Right lung (tissue), 2 donors: ENCODE measurements at regions not wholly inside any gene's neighbourhood (a gene's known extent, or its start where the extent isn't known, plus 50 kb on each side); places are given as distances from the start of the nearest gene placed in this dataset.

ENCODE experiments used
- DNase-seq, 2 donors: peaks; one replicate each; pipeline ENCODE4 v3.0.0-alpha.2; 2013

GRCh38 chr2:41847744-41848441 is 199.9 kb upstream of the PKDCC start:
- DNase-seq = peak in 1 of 2 donors; percentile 52

- no peak for DNase-seq
Observed at GRCh38 chr2:41851554-41851953, 196.3 kb upstream of the PKDCC start.

GRCh38 chr2:41853427-41854191 is 194.2 kb upstream of the PKDCC start:
- peak in 1 of 2 donors; percentile 64 for DNase-seq

DNA sequence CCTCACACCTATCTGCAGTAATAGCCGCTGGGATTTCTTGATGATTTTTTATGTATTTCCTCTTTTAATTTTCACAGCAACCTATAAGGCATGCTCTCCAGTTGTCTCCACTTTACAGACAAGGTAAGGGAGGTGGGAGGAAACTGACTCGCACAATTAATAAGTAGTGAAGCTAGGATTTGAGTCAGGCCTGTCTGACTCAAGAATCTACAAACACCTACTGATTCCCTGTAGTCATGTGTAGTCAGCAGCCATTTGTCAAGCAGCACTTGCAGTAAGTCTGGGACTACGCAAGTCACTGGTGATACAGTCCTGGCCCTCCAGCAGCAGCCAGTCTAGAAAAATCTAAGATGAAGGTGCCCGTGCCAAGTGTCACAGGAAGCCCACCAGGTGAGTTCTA is 193.6 kb upstream of the PKDCC start:
- DNase-seq = no peak

DNA sequence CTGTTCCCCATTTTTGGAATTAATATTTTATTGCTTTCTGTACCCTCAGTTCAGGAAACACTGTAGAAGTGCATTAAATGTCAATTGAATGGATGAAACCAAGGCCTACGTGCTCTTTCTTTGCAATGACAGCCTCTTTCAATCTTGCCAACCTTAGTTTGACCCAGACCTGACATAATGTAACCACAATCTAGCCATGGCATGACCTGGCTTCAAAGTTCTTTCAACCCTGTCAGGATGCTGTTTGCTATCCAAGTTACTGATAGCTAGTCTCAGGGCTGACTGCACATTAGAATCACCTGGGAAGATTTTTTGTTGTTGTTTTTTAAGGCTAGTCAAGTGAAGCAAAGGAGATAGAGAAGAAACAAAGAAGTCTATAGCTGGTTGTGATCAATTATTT is 190.9 kb upstream of the PKDCC start:
- no peak for DNase-seq

DNA sequence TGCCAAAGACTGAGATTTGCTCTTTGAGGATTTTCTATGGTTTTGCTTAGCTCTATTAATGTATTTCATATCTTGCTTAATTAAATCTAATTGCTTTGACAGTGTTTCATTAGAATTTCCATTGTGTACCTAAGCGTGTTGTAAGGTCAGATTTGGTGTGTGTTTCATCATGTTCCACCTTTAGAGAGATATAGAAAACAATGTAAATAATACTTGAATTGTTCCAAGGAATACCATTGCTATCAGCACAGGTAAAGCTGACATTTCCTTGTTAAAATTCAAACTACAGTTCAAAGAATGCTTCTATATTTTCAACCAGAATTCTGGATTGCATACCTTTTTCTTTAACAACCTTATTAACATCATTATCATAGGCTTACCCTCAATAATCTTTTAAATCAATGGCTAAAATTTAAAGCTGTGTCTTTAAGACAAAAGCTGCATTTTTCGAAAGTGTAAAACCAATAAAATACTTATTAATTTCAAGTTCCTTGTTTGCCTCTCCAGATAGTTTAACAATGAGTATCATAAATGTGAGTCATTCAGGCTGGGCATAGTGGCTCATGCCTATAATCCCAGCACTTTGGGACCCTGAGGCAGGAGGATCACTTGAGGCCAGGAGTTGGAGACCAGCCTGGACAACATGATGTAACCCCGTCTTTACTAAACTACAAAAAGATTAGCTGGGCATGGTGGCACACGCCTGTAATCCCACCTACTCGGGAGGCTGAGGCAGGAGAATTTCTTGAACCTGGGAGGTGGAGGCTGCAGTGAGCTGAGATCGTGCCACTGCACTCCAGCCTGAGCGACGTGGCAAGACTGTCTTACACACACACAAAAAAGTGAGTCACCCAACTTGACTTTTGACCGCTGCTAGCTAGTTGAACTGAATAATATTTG is 188.0 kb upstream of the PKDCC start:
- DNase-seq = no peak

DNA sequence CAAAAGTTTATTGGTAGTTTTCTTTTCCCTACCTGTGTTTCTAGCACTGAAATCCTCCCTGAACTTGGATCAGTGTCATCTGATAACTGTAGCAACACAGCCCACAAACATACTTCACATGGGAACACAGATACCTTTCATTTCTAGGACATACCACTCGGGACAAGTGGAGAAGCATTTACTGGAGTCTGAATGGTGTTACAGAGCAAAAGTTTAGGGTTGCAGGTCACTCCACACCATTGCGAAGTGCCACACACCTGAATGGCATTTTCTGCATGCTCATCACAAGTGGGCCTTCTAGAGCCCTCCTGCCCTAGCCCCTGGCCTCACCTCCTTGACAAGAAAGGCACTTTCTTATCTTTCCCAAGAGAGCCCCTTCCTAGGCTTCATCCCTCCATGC is 184.8 kb upstream of the PKDCC start:
- DNase-seq = no peak

- no peak for DNase-seq
Observed at GRCh38 chr2:41865263-41865662, 182.6 kb upstream of the PKDCC start.

DNA sequence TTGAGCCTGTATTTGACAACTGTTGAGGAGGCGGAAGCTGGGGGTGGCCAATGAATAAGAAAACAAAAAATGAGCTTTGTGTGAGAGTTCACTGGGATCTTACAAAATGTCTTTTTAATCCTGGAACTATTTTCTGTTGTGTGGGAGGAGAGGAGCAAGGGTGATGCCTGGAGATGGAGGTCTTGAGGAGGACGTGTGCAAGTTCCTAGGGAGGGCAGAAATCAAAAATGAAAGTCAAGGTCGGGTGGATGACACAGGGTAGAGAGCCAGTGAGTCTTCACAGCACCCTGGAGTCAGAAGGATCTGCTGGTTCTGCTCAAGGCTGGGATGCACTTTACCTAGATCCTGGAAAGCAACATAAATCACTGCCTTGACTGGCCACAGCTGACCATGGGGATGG is 180.3 kb upstream of the PKDCC start:
- DNase-seq = no peak

DNA sequence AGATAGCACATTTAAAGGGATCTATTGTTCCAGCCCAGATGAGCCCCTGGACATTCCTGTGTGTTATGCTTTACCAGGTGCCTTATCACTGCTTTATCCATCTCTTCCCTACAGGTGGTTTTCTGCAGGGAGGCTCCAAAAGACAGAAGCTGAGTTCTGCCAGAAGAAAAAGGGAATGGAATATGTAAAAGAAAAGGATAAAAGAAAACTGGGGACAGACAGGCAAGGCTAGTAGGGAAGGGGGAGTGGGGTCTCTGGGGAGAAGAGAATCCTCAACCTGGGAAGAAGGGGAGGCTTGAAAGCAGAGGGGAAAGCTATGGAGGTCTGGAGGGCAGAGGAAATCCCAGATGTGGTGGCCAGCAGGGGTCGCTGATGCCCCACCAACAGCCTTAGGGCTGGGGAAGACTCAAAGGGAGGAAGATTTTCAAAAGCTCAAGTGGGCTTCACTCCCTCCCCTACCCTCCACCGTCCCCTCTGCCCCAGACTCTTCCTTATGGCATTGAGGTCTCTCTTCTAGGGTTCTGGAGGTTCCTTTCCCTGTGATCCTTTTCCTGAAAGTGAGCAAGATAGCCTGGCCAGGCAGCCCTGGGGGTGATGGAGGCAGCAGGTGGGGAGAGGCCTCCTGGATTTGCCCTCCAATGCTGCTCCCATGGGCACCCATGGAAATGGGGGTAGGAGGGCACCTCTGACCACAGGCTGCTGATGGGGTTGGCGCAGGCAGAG is 178.1 kb upstream of the PKDCC start:
- DNase-seq = peak; percentile 58 to 73

DNA sequence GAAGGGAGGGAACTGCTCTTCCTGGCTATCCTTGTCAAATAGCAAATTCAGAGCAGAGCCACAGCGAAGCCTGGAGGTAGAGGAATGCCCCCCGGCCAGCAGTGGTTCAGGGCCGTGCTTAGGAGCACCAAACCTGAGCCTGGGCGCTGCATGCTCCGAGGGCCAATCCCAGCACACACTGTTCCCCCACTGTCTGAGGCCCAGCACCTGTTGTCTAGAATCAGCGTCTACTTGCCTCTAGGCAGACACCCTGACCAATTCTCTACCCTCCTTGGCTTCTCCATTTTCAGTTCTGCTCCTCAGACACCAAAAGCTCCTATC is 177.6 kb upstream of the PKDCC start:
- no peak for DNase-seq

DNA sequence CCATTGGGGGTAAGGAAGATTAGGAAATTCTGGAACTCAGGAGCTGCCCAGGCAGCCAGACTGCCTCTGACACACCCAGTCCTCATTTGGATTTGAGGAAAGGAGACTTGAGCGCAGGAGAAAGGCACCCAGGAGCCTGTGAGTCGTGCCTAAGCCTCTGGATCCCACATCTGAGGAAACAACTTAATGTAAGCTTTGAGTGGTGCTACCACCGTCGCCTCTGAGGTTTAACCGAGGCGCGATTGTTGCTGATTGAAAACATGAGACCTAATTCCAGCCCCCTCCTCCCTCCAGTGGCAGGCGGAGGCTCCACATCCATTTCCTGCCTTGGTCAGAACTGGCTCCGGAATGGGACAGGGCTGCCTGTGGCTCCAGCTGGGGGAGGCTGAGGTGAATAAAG is 176.7 kb upstream of the PKDCC start:
- DNase-seq = no peak

DNA sequence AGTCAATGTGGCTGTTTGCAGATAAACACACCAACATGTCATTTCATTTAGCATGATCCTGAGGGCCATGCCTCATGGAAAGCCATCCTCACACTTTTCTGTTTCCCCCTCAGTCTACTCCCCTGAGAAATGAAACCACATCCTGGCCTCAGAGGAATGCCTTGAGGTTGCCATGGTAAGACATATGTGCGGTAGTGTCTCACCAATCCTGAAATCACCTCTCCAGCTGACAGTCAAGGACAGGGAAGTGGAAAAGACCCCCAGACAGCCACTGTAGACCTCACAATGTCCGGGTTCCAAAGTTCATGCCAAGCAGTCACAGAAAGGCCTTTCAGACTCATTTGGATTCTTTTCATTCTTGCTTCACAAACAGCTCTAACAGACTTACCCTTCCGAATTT is 175.2 kb upstream of the PKDCC start:
- no peak for DNase-seq

DNA sequence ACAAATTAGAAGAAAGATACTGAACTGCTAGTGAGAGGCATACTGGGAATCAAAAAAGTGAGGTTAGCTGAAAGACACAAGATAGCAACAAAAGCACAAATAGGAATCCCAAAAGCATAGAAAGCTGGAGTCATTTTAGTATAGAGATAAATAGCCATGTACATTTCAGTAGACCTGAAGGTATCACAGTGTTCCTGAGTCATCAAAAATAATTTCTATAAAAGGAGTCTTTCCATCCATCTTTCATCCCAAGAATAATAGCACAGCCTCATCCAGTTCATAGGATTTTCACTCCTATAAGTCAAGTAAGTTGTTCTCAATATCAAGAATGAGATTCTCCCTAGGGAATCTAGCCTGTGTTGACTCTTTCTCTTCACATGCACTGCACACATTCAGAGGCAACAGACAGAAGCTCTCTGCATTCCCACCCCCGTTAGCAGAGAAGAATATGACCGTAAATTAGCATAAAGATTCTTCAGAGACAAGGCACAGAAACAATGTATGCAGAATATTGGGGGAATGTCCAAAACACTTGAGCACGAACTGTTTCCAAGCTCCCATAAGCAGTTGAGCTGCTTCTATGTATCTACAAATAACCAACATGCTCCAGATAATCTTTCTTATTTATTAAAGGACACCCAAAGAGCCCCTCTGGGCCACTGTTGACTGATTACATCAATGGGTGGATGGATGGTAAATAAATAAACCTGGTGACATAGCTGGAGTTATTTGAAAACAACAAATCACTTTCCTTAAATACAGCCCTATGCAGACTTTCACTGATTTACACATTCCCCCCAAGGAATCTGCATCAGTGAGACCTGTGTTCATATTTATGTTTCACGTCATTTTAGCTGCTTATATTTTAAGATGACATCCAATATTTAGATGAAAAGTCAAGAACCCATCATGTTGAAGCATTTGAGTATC is 174.5 kb upstream of the PKDCC start:
- DNase-seq = no peak

GRCh38 chr2:41877114-41877678 is 170.6 kb upstream of the PKDCC start:
- DNase-seq = no peak

- DNase-seq = no peak
Observed at GRCh38 chr2:41878056-41878455, 169.8 kb upstream of the PKDCC start.

DNA sequence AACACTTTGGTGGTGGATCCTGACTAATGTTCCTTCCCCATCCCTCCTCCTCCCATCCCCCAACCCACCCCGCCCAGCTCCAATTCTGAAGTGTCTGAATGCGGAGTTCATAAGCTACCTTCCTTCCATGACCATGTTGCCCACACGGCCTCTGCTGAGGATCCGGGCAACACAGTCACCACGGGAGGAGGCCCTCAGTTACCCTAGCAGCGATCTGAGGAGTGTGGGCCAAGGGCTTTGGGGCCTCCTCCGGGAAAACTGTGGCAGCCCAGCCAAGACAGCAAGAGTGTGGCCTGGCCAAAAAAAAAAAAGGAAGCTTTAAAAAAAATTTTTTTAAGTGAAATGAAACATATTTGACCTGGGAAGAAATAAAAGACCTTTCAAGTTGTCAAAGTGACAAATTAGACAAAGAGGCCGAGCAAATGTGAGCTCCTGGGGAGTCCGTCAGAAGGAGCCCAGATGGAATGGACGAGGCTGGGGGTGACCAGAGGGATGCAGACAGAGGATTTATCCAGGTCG is 169.0 kb upstream of the PKDCC start:
- DNase-seq = no peak

DNA sequence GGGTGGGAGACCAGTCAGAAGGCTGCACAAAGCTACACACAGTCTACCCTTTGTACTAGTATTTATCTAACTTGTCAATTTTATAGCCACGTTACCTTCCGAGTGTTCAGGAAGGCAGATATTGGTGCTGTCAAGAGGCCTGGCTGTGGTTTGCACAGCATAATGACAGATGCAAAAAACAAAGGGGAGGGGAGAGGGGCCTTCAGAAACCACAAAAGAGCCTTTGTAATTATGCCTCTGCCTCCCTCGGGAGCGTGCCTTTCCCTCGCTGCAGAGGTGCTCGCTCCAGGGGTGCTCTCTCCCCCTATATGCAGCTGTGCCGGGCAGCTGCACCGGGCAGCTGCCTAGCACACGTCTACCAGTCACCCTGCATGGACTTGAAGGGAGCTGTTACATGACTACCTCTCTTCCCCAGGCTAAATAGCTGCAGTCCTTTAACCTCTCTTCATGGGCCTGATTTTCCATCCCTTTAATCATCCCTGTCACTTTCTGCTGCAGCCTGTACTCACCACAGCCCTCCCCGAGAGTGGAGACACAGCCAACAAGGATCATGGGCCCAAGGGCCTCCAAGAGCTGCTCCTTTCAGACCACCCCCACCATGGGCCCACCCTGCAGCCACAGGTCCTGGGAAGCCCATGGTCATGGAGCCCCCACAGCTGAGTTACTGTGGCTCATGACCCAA is 168.4 kb upstream of the PKDCC start:
- no peak for DNase-seq

DNA sequence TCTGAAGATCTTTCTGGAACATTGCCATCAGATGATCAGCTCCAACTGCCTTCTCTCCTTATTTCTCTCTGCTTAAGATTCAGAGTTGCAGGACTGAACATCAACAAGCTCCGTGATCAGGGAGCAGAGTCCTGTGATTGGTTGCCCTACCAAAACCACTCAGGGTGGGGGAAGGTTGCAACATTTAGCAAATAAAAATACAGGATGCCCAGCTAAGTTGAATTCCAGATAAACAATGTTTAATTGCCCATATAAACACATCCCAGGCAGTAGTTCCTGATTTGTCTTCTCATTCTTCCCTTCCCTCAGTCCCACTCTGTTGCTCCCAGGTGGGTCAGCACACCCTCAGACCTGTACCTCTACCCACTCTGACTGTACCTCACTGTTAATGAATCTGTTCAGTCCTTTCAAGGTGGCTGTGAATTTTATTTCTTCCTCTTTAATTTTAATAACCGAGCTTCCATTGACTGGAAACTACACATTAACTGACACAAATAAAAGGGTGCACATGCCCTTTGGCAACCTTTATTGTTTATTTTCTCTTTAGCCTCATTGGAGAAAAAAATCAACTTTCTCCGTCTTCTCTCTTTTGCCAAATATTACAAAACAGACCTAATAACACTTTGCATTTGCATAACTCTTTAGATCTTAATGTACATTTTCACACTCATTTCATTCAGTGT is 167.1 kb upstream of the PKDCC start:
- DNase-seq = no peak
